Activated T-cell treated with anti-CD3 and anti-CD28 coated beads, Interleukin-2, amount 50 U/mL, for 4 hours (primary cell): ENCODE measurements at regions not wholly inside any gene's neighbourhood (a gene's known extent, or its start where the extent isn't known, plus 50 kb on each side); places are given as distances from the start of the nearest gene placed in this dataset.

Experiments used
- ATAC-seq, 2 donors: fragments of 200-7000 bp; cut with Tn5 transposase; one replicate each; pipeline ENCODE4 v1.10.0; 2021
- DNase-seq: peaks from one replicate; pipeline ENCODE4 v3.0.0-alpha.2; 2020
- H3K27me3 Mint-ChIP-seq: one replicate; pipeline ENCODE4 v1.8.0; 2021; ENCODE audit warnings: low read depth, mixed read lengths
- H3K36me3 Mint-ChIP-seq: one replicate; pipeline ENCODE4 v1.8.0; 2022; ENCODE audit warnings: mixed read lengths; ENCODE audit not compliant: insufficient read depth
- H3K4me1 Mint-ChIP-seq: one replicate; pipeline ENCODE4 v1.8.0; 2021; ENCODE audit warnings: low read depth, mixed read lengths
- H3K4me3 Mint-ChIP-seq: one replicate; pipeline ENCODE4 v1.8.0; 2021; ENCODE audit warnings: mild to moderate bottlenecking, moderate library complexity, mixed read lengths
- H3K9me3 Mint-ChIP-seq: one replicate; pipeline ENCODE4 v1.8.0; 2021; ENCODE audit warnings: mixed read lengths

DNA sequence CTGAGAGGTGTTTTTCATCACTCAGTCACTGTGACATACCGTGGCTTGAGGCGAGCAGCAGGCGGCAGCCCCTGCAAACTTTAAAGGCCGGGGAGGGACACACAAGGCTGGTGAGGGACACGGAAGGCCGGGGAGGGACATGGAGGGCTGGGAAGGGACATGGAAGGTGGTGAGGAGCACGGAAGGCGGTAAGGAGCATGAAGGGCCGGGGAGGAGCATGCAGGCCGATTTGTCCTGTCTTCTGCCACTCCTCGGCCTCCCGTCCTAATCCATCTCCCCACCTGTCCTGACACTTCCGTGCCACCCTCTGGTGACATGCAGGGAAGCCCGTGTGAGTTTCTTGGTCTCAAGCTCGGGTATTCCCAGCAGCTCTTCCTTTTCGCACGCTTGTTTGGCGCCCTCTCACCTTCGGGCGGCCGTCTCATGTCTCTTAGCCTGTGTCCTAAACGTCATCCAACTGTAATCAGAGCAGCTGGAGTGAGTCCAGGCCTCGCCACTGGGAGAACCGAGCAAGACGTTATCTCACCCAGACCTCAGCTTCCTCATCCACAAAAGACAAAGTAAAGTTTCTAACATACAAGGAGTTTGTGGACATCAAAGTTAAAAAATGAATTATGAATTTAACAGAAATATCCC, 126.5 kb downstream of the MRPL36 start:
- ATAC-seq (no peak), DNase-seq (no peak)
- H3K27me3 Mint-ChIP-seq = peaks cover 53% of the 10 kb centered on the region
- no peaks in the 10 kb centered on the region for H3K4me1 Mint-ChIP-seq
- no peak overlapping the region for H3K4me3 Mint-ChIP-seq
- no peaks in the 10 kb centered on the region for H3K36me3 Mint-ChIP-seq
- H3K9me3 Mint-ChIP-seq = no peaks in the 10 kb centered on the region

DNA sequence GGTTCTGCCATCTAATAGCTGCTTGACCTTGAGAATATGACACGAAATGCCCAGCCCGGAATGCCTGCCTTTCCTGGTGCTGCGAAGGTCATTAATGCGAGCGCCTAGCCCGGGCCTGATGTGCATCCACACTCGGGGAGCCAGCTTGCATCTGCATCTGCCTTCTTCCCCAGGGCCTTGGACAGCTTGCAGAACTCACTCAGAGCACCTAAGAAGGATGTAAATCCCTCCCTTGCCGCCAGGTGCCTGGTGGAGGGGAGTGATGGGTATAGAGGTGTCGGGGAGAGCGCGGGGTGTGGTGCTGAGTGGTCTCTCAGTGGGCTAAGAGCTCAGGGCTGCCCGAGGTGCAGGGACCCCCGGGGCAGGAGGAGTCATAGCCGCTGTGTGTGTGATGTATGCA, 127.2 kb downstream of the MRPL36 start:
- no peaks in the 10 kb centered on the region for H3K9me3 Mint-ChIP-seq
- no peaks in the 10 kb centered on the region for H3K4me1 Mint-ChIP-seq
- ATAC-seq (no peak), DNase-seq (no peak)
- peaks cover 52% of the 10 kb centered on the region for H3K27me3 Mint-ChIP-seq
- H3K4me3 Mint-ChIP-seq = no peak overlapping the region
- no peaks in the 10 kb centered on the region for H3K36me3 Mint-ChIP-seq

DNA sequence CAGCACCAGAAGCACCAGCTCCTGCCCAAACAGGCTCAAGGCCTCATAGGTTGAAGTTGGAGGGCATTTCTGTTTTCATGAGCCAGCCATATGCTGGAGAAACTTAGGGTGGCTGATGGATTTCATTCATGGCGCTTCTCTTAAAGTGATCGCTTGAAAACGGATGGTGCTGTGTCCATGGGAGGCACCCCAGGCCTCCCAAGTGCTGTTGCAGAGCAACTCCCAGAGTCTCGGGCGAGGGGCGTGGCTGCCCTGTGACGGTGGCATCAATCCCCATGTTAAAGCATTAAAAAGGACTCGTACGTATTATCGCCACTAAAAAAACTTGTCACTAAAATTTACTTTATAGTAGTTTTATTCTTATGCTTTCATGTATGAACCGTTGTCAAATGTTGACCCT, 128.3 kb downstream of the MRPL36 start:
- H3K4me1 Mint-ChIP-seq = peaks cover 4% of the 10 kb centered on the region

DNA sequence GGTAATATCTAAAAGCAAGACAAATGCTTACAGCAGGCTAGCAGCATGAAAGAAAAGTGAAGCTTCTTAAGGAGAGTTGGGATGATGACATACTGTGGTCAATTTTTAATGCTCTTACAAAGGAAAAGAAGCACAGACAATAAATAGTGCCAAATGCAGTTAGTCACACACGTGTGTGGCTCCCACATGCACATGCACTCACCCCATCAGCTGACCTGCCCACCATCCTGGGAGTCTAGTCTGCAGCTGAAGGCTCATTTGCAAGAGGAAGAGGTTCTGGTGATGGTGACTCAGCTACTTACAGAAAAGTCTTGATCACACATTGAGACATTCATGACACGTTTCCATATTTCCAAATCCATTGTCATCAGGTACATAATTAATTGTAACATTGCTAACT, 129.3 kb downstream of the MRPL36 start:
- ATAC-seq (peak; percentile 36 to 42), DNase-seq (no peak)
- Mint-ChIP-seq H3K36me3 (no peaks in the 10 kb centered on the region), H3K27me3 (peaks cover 63% of the 10 kb centered on the region), H3K4me1 (peaks cover 10% of the 10 kb centered on the region), H3K9me3 (no peaks in the 10 kb centered on the region), H3K4me3 (no peak overlapping the region)

More for the DNA sequence above, 128.3 kb downstream of the MRPL36 start:
- ATAC-seq = no peak
- Mint-ChIP-seq H3K4me3 (no peak overlapping the region), H3K27me3 (peaks cover 53% of the 10 kb centered on the region), H3K36me3 (no peaks in the 10 kb centered on the region), H3K9me3 (no peaks in the 10 kb centered on the region)
- DNase-seq = no peak

DNA sequence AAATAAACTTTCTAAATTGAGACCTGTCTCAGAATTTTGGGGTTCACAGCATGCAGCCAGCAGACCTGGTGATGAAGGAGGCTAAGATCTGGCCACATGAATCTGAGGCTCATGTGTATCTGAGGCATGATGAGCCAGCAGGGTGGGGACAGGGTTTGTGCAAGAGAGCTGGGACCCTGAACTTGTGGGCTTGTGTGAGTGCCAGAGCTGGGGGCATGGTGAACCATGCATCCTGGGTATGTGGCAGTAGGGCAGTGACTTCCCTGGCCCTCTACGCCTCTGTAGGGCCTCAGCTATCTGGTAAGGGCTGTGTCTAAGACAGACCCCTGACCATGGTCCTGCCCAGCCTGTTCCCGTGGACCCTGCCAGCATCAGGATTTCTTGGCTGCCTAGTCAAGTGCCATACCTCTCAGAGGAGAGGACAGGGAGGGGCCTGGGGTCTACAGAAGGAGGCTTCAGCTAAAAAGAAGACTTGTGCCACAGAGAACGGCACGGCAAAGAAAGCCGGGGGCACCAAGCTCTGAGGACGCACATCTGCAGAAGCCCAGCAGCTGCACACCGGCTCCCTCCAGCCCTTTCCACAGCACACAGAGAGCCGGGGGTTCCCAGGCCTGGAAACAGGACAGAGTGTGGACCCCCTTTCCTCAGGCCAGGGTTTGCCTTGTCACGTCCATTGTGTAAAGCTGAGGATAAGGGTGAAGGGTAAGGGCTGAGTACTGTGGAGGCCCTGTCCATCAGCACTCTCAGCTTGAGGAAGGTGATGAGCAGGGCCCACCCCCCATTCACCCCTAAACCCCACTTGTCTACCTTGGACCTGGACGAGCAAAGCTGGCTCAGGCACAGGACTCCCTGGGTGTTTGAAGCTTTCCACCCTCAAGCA, 130.1 kb downstream of the MRPL36 start:
- no peak for DNase-seq
- Mint-ChIP-seq H3K9me3 (no peaks in the 10 kb centered on the region), H3K4me3 (no peak overlapping the region), H3K36me3 (no peaks in the 10 kb centered on the region), H3K27me3 (peaks cover 71% of the 10 kb centered on the region), H3K4me1 (peaks cover 11% of the 10 kb centered on the region)
- no peak for ATAC-seq

DNA sequence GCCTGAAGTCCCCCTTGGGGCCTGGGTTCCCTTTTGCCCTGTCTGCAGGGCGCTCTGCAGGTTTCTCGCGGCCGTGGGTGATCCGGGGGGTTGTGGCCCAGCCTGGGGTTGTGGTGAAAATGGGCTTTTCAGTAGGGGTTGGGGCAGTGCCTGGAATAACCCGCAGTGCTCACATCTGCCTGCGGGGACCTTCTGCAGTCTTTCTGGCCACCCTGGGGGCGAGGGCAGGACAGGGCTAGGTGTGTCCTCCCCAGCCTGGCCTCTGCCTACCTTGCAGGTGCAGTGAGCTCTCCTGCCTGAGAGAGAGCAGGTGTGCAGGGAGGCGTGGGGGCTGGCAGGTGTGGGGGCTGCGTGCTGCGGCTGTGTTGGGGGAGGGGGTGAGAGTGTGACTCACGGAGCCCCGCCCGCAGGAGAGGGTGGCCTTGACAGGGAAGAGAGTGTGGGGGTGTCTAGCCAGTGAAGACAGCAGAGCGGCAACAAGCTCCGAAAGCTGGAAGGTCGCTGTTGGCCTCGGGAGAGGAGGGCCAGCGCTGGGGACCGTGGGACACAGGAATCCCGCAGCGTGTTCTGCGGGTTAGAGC, 131.4 kb downstream of the MRPL36 start:
- Mint-ChIP-seq H3K36me3 (no peaks in the 10 kb centered on the region), H3K4me3 (no peak overlapping the region), H3K4me1 (peaks cover 11% of the 10 kb centered on the region), H3K9me3 (no peaks in the 10 kb centered on the region), H3K27me3 (peaks cover 74% of the 10 kb centered on the region)
- peak; percentile 41 for DNase-seq
- ATAC-seq = peak; percentile 37 to 61

DNA sequence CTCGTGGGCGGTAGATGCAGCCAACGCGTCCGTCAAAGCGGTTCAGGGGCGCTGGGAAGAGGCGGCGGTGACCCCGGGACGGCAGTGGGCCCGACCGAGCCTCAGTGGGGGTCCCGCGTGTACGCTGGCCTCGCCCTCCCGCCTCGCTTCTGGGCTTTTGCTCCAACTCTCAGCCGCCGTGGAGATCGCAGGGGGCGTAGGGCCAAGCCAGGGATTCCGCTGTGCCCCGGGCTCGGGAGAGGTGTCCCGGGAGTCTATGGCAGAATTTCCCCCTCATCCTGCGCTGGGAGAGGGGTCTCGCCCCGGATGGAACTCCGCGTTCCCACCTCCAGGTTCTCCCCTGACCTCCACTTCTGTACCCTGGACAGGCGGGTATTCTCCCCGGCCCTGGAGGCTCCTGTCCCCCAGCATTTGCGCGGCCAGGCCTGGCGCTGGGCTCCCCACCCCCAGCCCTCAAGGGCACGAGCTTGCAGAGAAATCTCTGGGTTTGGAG, 131.9 kb downstream of the MRPL36 start:
- H3K9me3 Mint-ChIP-seq = no peaks in the 10 kb centered on the region
- ATAC-seq = peak; percentile 8 to 12

DNA sequence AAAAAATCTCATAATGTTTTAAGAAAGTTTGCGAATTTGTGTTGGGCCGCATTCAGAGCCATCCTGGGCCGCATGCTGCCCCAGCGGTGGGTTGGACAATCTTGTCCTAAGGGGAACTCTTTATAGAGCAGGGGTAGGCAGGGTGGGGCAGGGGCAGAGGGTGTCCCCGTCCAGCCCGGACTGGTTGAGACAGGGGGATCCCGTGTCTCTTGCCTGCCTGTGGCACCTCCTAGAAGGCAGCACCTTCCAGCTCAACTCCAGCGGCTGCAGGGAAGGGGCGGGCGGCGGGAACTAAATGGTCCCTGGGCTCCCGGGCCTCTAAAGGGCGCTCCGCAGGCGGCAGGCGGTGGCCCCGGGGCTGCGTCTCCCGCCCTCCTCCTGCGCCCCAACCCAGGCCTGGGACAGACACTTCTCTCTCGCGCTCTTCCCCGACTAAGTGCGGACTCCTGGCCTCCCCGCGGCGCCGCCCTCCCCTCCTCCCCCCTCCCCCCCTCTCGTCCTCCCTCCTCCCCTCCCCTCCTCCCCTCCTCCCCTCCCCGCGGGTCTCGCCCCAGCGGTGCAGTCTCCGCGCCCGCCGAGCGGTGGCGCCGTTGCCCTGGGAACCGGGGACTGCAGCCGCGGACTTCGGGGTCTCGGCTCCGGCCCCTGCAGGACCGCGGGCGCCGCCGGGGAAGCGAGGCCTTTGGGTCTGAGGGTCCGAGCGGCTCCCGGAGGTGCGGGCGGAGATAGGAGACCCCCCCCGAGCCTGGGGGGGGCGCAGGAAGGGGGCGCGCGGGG, 132.6 kb downstream of the MRPL36 start:
- DNase-seq (no peak), ATAC-seq (peak; percentile 51 to 53)
- no peaks in the 10 kb centered on the region for H3K9me3 Mint-ChIP-seq
- no peaks in the 10 kb centered on the region for H3K36me3 Mint-ChIP-seq
- H3K4me1 Mint-ChIP-seq = peaks cover 11% of the 10 kb centered on the region
- no peak overlapping the region for H3K4me3 Mint-ChIP-seq
- H3K27me3 Mint-ChIP-seq = peaks cover 76% of the 10 kb centered on the region

More for the DNA sequence above, 131.9 kb downstream of the MRPL36 start:
- no peak for DNase-seq
- H3K36me3 Mint-ChIP-seq = no peaks in the 10 kb centered on the region
- peaks cover 74% of the 10 kb centered on the region for H3K27me3 Mint-ChIP-seq
- H3K4me3 Mint-ChIP-seq = no peak overlapping the region
- peaks cover 11% of the 10 kb centered on the region for H3K4me1 Mint-ChIP-seq

DNA sequence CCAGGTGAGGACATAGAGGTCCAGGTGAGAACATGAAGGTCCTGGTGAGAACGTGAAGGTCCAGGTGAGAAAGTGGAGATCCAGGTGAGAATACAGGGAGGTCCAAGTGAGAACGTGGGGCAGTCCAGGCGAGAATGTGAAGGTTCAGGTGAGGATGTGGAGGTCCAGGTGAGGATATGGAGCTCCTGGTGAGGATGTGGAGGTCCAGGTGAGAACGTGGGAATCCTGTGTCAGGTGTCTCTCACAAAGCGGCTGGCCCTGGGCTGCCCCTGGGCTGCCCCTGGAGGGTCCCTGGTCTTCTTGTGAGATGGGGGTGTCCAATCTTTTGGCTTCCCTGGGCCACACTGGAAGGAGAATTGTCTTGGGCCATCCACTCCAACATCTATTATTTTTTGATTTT, 133.4 kb downstream of the MRPL36 start:
- Mint-ChIP-seq H3K36me3 (no peaks in the 10 kb centered on the region), H3K4me3 (no peak overlapping the region), H3K27me3 (peaks cover 71% of the 10 kb centered on the region), H3K9me3 (no peaks in the 10 kb centered on the region), H3K4me1 (peaks cover 11% of the 10 kb centered on the region)
- ATAC-seq (no peak), DNase-seq (no peak)

DNA sequence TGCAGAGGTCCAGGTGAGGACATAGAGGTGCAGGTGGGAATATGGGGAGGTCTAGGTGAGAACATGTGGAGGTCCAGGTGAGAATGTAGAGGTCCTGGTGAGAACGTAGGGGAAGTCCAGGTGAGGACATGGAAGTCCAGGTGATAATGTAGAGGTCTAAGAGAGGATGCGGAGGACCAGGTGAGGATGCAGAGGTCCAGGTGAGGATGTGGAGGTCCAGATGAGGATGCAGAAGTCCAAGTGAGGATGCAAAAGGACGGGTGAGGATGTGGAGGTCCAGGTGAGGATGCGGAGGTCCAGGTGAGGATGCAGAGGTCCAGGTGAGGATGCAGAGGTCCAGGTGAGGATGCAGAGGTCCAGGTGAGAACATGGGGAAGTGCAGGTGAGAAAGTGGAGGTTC, 133.8 kb downstream of the MRPL36 start:
- peaks cover 73% of the 10 kb centered on the region for H3K27me3 Mint-ChIP-seq
- H3K4me3 Mint-ChIP-seq = no peak overlapping the region
- no peak for ATAC-seq
- no peaks in the 10 kb centered on the region for H3K9me3 Mint-ChIP-seq
- H3K36me3 Mint-ChIP-seq = no peaks in the 10 kb centered on the region
- DNase-seq = no peak
- peaks cover 11% of the 10 kb centered on the region for H3K4me1 Mint-ChIP-seq

DNA sequence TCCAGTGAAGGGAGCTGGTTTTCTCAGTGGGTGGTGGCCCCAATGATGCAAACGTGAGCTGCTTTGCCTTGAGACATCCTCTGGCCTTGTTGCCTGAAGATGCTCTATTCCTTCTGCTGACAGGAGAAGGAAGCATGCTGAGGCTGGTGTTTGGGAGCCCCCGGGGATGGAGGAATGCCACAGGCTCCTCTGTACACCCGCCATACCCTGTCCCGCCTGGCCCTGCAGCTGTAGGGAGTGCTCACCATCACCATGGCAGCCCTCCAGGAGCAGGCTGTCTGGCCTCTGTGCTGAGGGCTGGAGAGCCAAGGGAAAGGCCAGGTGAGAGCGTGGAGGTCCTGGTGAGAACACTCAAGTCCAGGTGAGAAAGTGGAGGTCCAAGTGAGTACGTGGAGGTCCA, 134.4 kb downstream of the MRPL36 start:
- H3K27me3 Mint-ChIP-seq = peaks cover 75% of the 10 kb centered on the region
- H3K4me3 Mint-ChIP-seq = no peak overlapping the region
- no peaks in the 10 kb centered on the region for H3K9me3 Mint-ChIP-seq
- no peaks in the 10 kb centered on the region for H3K36me3 Mint-ChIP-seq
- DNase-seq (no peak), ATAC-seq (no peak)
- peaks cover 11% of the 10 kb centered on the region for H3K4me1 Mint-ChIP-seq

DNA sequence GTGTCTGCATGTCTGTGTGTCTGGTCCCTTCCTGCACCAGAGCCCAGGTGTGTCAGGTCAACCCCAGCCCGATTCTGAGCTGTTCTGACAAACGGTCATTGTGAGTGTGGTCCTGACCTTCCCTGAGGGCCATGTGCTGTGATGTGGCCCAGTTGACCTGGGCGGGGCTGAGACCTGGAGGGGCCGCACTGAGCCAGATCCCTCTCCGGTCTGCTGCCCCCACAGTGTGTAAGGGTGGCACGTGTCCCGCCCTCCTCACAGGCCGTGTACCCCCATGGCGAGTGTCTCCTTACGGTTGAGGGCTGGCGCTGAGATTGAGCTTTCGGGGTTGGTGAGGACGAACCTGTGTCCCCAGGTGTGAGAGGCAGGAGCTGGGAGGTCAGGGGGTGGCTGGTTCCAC, 136.5 kb downstream of the MRPL36 start:
- no peaks in the 10 kb centered on the region for H3K9me3 Mint-ChIP-seq
- peak; percentile 4 for DNase-seq
- H3K36me3 Mint-ChIP-seq = no peaks in the 10 kb centered on the region
- no peak for ATAC-seq
- H3K4me3 Mint-ChIP-seq = no peak overlapping the region
- H3K27me3 Mint-ChIP-seq = peaks cover 58% of the 10 kb centered on the region
- peaks cover 11% of the 10 kb centered on the region for H3K4me1 Mint-ChIP-seq

DNA sequence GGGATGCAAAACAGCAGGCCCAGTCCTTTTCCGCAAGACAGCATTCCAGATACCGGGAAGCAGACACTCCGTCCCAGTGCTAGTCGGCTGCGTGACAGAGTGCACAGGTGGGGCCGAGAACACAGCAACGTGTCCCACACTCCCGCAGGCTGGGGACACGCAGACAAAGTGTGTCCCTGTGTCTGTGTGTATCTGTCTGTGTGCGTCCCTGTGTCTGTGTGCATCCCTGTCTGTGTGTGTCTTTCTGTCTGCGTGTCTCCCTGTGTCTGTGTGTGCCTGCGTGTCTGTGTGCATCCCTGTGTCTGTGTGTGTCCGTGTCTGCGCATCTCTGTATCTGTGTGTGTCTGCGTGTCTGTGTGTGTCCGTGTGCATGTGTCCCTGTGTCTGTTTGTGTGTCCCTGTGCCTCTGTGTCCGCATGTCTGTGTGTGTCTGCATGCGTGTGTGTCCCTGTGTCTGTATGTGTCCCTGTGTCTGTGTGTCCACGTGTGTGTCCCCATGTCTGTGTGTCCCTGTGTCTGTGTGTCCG, 137.0 kb downstream of the MRPL36 start:
- peaks cover 11% of the 10 kb centered on the region for H3K4me1 Mint-ChIP-seq
- H3K36me3 Mint-ChIP-seq = no peaks in the 10 kb centered on the region
- DNase-seq (no peak), ATAC-seq (no peak)
- H3K27me3 Mint-ChIP-seq = peaks cover 54% of the 10 kb centered on the region
- H3K4me3 Mint-ChIP-seq = no peak overlapping the region
- H3K9me3 Mint-ChIP-seq = no peaks in the 10 kb centered on the region
